GM19099 (cell line): ENCODE measurements at regions not wholly inside any gene's neighbourhood (a gene's known extent, or its start where the extent isn't known, plus 50 kb on each side); places are given as distances from the start of the nearest gene placed in this dataset.

ENCODE experiments used
- POLR2A ChIP-seq: IDR thresholded peaks from 3 replicates; pipeline ENCODE4 v1.6.1; 2011; ENCODE audit warnings: low read depth; ENCODE audit not compliant: insufficient read length; ENCODE audit errors: extremely low read depth

GRCh38 chr3:194032828-194033435 is 103.0 kb upstream of the HES1 start:
- no peak for TF ChIP-seq POLR2A

- TF ChIP-seq POLR2A, result no peak
Observed at GRCh38 chr3:194034346-194035336, 101.3 kb upstream of the HES1 start.

GRCh38 chr3:194035406-194036138 is 100.4 kb upstream of the HES1 start:
- no peak for TF ChIP-seq POLR2A

GRCh38 chr3:194036842-194037241 is 99.1 kb upstream of the HES1 start:
- no peak for TF ChIP-seq POLR2A

- no peak for TF ChIP-seq POLR2A
Observed at GRCh38 chr3:194038960-194039359, 97.0 kb upstream of the HES1 start.

- no peak for TF ChIP-seq POLR2A
Observed at GRCh38 chr3:194040516-194041273, 95.3 kb upstream of the HES1 start.

- TF ChIP-seq POLR2A, result no peak
Observed at GRCh38 chr3:194042927-194043326, 93.0 kb upstream of the HES1 start.

- TF ChIP-seq POLR2A, result no peak
Observed at GRCh38 chr3:194043516-194043915, 92.4 kb upstream of the HES1 start.

- no peak for TF ChIP-seq POLR2A
Observed at GRCh38 chr3:194045289-194045688, 90.7 kb upstream of the HES1 start.

- TF ChIP-seq POLR2A, result no peak
Observed at GRCh38 chr3:194045919-194046318, 90.0 kb upstream of the HES1 start.

GRCh38 chr3:194046531-194046930 is 89.4 kb upstream of the HES1 start:
- TF ChIP-seq POLR2A, result no peak

GRCh38 chr3:194046995-194047645 is 88.8 kb upstream of the HES1 start:
- TF ChIP-seq POLR2A, result no peak

- no peak for TF ChIP-seq POLR2A
Observed at GRCh38 chr3:194049394-194049793, 86.6 kb upstream of the HES1 start.

- TF ChIP-seq POLR2A, result no peak
Observed at GRCh38 chr3:194050782-194051320, 85.1 kb upstream of the HES1 start.
